ENCODE measurements at regions not wholly inside any gene's neighbourhood (a gene's known extent, or its start where the extent isn't known, plus 50 kb on each side); places are given as distances from the start of the nearest gene placed in this dataset.

- no peak for DNase-seq
- Histone ChIP-seq H3K9ac (ENCODE audit: low read length) (no peak overlapping the region), H4K20me1 (ENCODE audit: control insufficient read depth, insufficient read depth, low read length, poor library complexity, severe bottlenecking) (no peaks in the 10 kb centered on the region), H3K27me3 (replicated peaks in 1 of 4; ENCODE audit: control extremely low read depth in 1 of 4, control insufficient read depth in 3 of 4, insufficient read depth in 4 of 4, low read length in 3 of 4) (no peaks in the 10 kb centered on the region), H3K27ac (ENCODE audit: low read length in 2 of 2) (no peak overlapping the region), H3K36me3 (replicated peaks in 1 of 2; ENCODE audit: control extremely low read depth in 1 of 2, control insufficient read depth in 1 of 2, extremely low read depth in 1 of 2, insufficient read depth in 2 of 2, low read length in 1 of 2) (no peaks in the 10 kb centered on the region), H3K4me3 (ENCODE audit: control extremely low read depth in 1 of 5, extremely low read depth in 1 of 5, insufficient read depth in 1 of 5, low read depth in 2 of 5, low read length in 4 of 5) (no peak overlapping the region), H2AFZ (ENCODE audit: insufficient read depth, low read depth, low read length, poor library complexity, severe bottlenecking) (no peak overlapping the region), H3K79me2 (ENCODE audit: control insufficient read depth, insufficient read depth, low read length) (no peaks in the 10 kb centered on the region), H3K9me3 (ENCODE audit: control extremely low read depth in 1 of 3, control insufficient read depth in 2 of 3, insufficient read depth in 1 of 3, low read length in 2 of 3) (no peaks in the 10 kb centered on the region), H3K4me2 (replicated peaks; ENCODE audit: low read depth, low read length, poor library complexity, severe bottlenecking) (no peak overlapping the region), H3K4me1 (ENCODE audit: control insufficient read depth in 2 of 2, insufficient read depth in 2 of 2, low read length in 2 of 2) (no peaks in the 10 kb centered on the region)
- Mint-ChIP-seq H3K4me3 (no peak overlapping the region), H3K9me3 (ENCODE audit: insufficient read depth) (peaks cover 5% of the 10 kb centered on the region), H3K4me1 (no peaks in the 10 kb centered on the region), H3K27me3 (no peaks in the 10 kb centered on the region), H3K27ac (no peak overlapping the region)
- CTCF ChIA-PET, result no interaction called here
- 80% methylated on average over 4 of the region's 8 CpGs for WGBS (ENCODE audit: insufficient coverage)
- TF ChIP-seq EZH2 (IDR thresholded peaks at IDR 0.05; ENCODE audit: borderline replicate concordance, insufficient read depth, low read depth, low read length, poor library complexity, severe bottlenecking), result no peak
- no peak for TF ChIP-seq CTCF (IDR thresholded peaks at IDR 0.05)
- intact Hi-C loops (cut with micrococcal nuclease), result no loop called here
- ATAC-seq (ENCODE audit: low read depth), result no peak
- POLR2A ChIA-PET, result no interaction called here
Measured at GRCh38 chr12:19971361-19972280, 396.7 kb upstream of the PDE3A start.

Measured in B cell (primary cell).